ENCODE measurements at regions not wholly inside any gene's neighbourhood (a gene's known extent, or its start where the extent isn't known, plus 50 kb on each side); places are given as distances from the start of the nearest gene placed in this dataset.

GRCh38 chr4:180950377-180950776 lies 1292.8 kb upstream of the TENM3 start:
- DNase-seq (ENCODE audit: low read depth): no peak
- no peak for TF ChIP-seq CTCF (IDR thresholded peaks at IDR 0.05; ENCODE audit: low read depth, low read length, missing control alignments)
- in situ Hi-C loops (cut with HindIII; ENCODE audit: low sequenced_read_pairs): no loop called here
- H3K4me3 ChIP-seq (ENCODE audit: low read depth, low read length): no peak overlapping the region

- no peak for DNase-seq (ENCODE audit: low read depth)
- no peak for TF ChIP-seq CTCF (IDR thresholded peaks at IDR 0.05; ENCODE audit: low read depth, low read length, missing control alignments)
- in situ Hi-C loops (cut with HindIII; ENCODE audit: low sequenced_read_pairs): no loop called here
- H3K4me3 ChIP-seq (ENCODE audit: low read depth, low read length): no peak overlapping the region
These were observed 1291.9 kb upstream of the TENM3 start for GRCh38 chr4:180951312-180951711.

GRCh38 chr4:180953572-180953971 lies 1289.6 kb upstream of the TENM3 start:
- in situ Hi-C loops (cut with HindIII; ENCODE audit: low sequenced_read_pairs): no loop called here
- no peak overlapping the region for H3K4me3 ChIP-seq (ENCODE audit: low read depth, low read length)
- DNase-seq (ENCODE audit: low read depth): no peak
- peak; percentile 30 for TF ChIP-seq CTCF (IDR thresholded peaks at IDR 0.05; ENCODE audit: low read depth, low read length, missing control alignments)

- in situ Hi-C loops (cut with HindIII; ENCODE audit: low sequenced_read_pairs): no loop called here
- no peak for DNase-seq (ENCODE audit: low read depth)
- TF ChIP-seq CTCF (IDR thresholded peaks at IDR 0.05; ENCODE audit: low read depth, low read length, missing control alignments): peak; percentile 19
These were observed 1282.3 kb upstream of the TENM3 start for GRCh38 chr4:180960743-180961401.

GRCh38 chr4:180962268-180962667 lies 1280.9 kb upstream of the TENM3 start:
- no peak for TF ChIP-seq CTCF (IDR thresholded peaks at IDR 0.05; ENCODE audit: low read depth, low read length, missing control alignments)
- no peak overlapping the region for H3K4me3 ChIP-seq (ENCODE audit: low read depth, low read length)
- in situ Hi-C loops (cut with HindIII; ENCODE audit: low sequenced_read_pairs): no loop called here
- no peak for DNase-seq (ENCODE audit: low read depth)

More at GRCh38 chr4:180960743-180961401, 1282.3 kb upstream of the TENM3 start:
- H3K4me3 ChIP-seq (ENCODE audit: low read depth, low read length): no peak overlapping the region

GRCh38 chr4:180966312-180966711 lies 1276.9 kb upstream of the TENM3 start:
- no peak for DNase-seq (ENCODE audit: low read depth)
- TF ChIP-seq CTCF (IDR thresholded peaks at IDR 0.05; ENCODE audit: low read depth, low read length, missing control alignments): no peak
- H3K4me3 ChIP-seq (ENCODE audit: low read depth, low read length): no peak overlapping the region
- in situ Hi-C loops (cut with HindIII; ENCODE audit: low sequenced_read_pairs): no loop called here

All from astrocyte of the cerebellum (primary cell).